IMR-90 (cell line): ENCODE measurements at regions not wholly inside any gene's neighbourhood (a gene's known extent, or its start where the extent isn't known, plus 50 kb on each side); places are given as distances from the start of the nearest gene placed in this dataset.

Experiments
- ATAC-seq: fragments of 200-7000 bp; cut with Tn5 transposase; 2 replicates; pipeline ENCODE4 v1.9.1; 2020; ENCODE audit warnings: low read depth, mild to moderate bottlenecking, moderate library complexity
- BruUV-seq: library from RNA; stranded (reverse); fragments of 400-500 nt; replicated peaks from 2 replicates; lab custom pipeline; 2021; lab: Mats Ljungman, UMichigan
- CTCF ChIA-PET: fragments of 300-600 bp; formaldehyde crosslinking; extraction: SDS; loops from one replicate; lab custom pipeline; 2021; ENCODE audit warnings: antibody characterized with exemption; lab: Yijun Ruan, JAX
- POLR2A ChIA-PET: fragments of 300-600 bp; sonication (Branson Sonifier 250); formaldehyde crosslinking; loops from one replicate; lab custom pipeline; 2022; ENCODE audit warnings: antibody characterized with exemption; ENCODE audit not compliant: unreplicated experiment; lab: Charles Lee
- DNase-seq: peaks from one replicate; pipeline ENCODE4 v3.0.0; 2013
- H2AFZ ChIP-seq: replicated peaks from 2 replicates; pipeline ENCODE3; 2013; ENCODE audit warnings: low read length, mild to moderate bottlenecking; ENCODE audit not compliant: poor library complexity
- H2AK5ac ChIP-seq: 2 replicates; pipeline ENCODE4 v1.6.1; 2013; ENCODE audit warnings: low read depth, low read length, inconsistent platforms
- H2AK9ac ChIP-seq: replicated peaks from 2 replicates; pipeline ENCODE3; 2013; ENCODE audit warnings: mild to moderate bottlenecking, low read depth, low read length, moderate library complexity; ENCODE audit not compliant: poor library complexity
- H2BK120ac ChIP-seq: 2 replicates; pipeline ENCODE4 v1.6.1; 2013; ENCODE audit warnings: low read depth, low read length, inconsistent platforms
- H2BK15ac ChIP-seq: 3 replicates; pipeline ENCODE4 v1.6.1; 2013; ENCODE audit warnings: low read depth, low read length, inconsistent platforms
- H2BK20ac ChIP-seq: 2 replicates; pipeline ENCODE4 v1.6.1; 2013; ENCODE audit warnings: low read depth, mild to moderate bottlenecking, inconsistent platforms, low read length, moderate library complexity
- H2BK5ac ChIP-seq: 2 replicates; pipeline ENCODE4 v1.6.1; 2013; ENCODE audit warnings: mild to moderate bottlenecking, low read depth, low read length, inconsistent platforms; ENCODE audit not compliant: poor library complexity, severe bottlenecking
- H3K14ac ChIP-seq: replicated peaks from 2 replicates; pipeline ENCODE4 v1.6.1; 2013; ENCODE audit warnings: low read depth, low read length, inconsistent platforms
- H3K18ac ChIP-seq: 2 replicates; pipeline ENCODE4 v1.6.1; 2013; ENCODE audit warnings: low read depth, low read length, control low read depth
- H3K23ac ChIP-seq: 2 replicates; pipeline ENCODE4 v1.6.1; 2013; ENCODE audit warnings: low read depth, low read length, inconsistent platforms
- H3K27ac ChIP-seq: 2 replicates; pipeline ENCODE4 v1.5.1; 2013; ENCODE audit warnings: mild to moderate bottlenecking, control low read depth, low read length; ENCODE audit not compliant: insufficient read depth
- H3K27me3 ChIP-seq: 2 replicates; pipeline ENCODE4 v1.6.1; 2013; ENCODE audit warnings: low read length; ENCODE audit not compliant: control insufficient read depth, insufficient read depth
- H3K36me3 ChIP-seq: 2 replicates; pipeline ENCODE4 v1.6.1; 2013; ENCODE audit warnings: low read length, mixed read lengths; ENCODE audit not compliant: control insufficient read depth, insufficient read depth
- H3K4ac ChIP-seq: 2 replicates; pipeline ENCODE4 v1.6.1; 2013; ENCODE audit warnings: low read depth, low read length, inconsistent platforms
- H3K4me1 ChIP-seq: 2 replicates; pipeline ENCODE4 v1.6.1; 2013; ENCODE audit warnings: low read length, mixed read lengths; ENCODE audit not compliant: control insufficient read depth, insufficient read depth
- H3K4me2 ChIP-seq: 2 replicates; pipeline ENCODE4 v1.6.1; 2013; ENCODE audit warnings: low read depth, mild to moderate bottlenecking, control low read depth, low read length, moderate library complexity
- H3K4me3 ChIP-seq: 2 replicates; pipeline ENCODE4 v1.5.1; 2013; ENCODE audit warnings: low read depth, mild to moderate bottlenecking, control low read depth, low read length, moderate library complexity; ENCODE audit not compliant: insufficient read depth
- H3K56ac ChIP-seq: 2 replicates; pipeline ENCODE4 v1.6.1; 2013; ENCODE audit warnings: low read length, inconsistent platforms; ENCODE audit not compliant: insufficient read depth; ENCODE audit errors: extremely low read depth
- H3K79me1 ChIP-seq, 2 experiments: 2 replicates each; pipeline ENCODE4 v1.6.1; 2013; ENCODE audit warnings: low read length in 2 of 2, inconsistent platforms in 1 of 2, low read depth in 1 of 2
- H3K9ac ChIP-seq: 2 replicates; pipeline ENCODE4 v1.6.1; 2013; ENCODE audit warnings: low read depth, low read length, control low read depth
- H3K9me1 ChIP-seq: 2 replicates; pipeline ENCODE4 v1.6.1; 2013; ENCODE audit warnings: low read length, inconsistent platforms; ENCODE audit not compliant: insufficient read depth
- H3K9me3 ChIP-seq: 2 replicates; pipeline ENCODE4 v1.6.1; 2013; ENCODE audit warnings: low read length; ENCODE audit not compliant: control insufficient read depth, insufficient read depth
- H4K20me1 ChIP-seq: 2 replicates; pipeline ENCODE4 v1.6.1; 2013; ENCODE audit warnings: low read length, inconsistent platforms; ENCODE audit not compliant: insufficient read depth
- H4K5ac ChIP-seq: 2 replicates; pipeline ENCODE4 v1.6.1; 2013; ENCODE audit warnings: mild to moderate bottlenecking, low read depth, low read length, control low read depth
- H4K8ac ChIP-seq, 2 experiments: 2 replicates each; pipeline ENCODE4 v1.6.1; 2013; ENCODE audit warnings: low read depth in 2 of 2, low read length in 2 of 2, control low read depth in 1 of 2, inconsistent platforms in 1 of 2
- H4K91ac ChIP-seq: 2 replicates; pipeline ENCODE4 v1.6.1; 2013; ENCODE audit warnings: low read depth, low read length, inconsistent platforms; ENCODE audit not compliant: insufficient read depth
- CEBPB ChIP-seq: IDR thresholded peaks from 2 replicates; pipeline ENCODE4 v1.6.1; 2012; ENCODE audit warnings: low read depth, low read length, improper control_type of control experiment
- POLR2A ChIP-seq: IDR thresholded peaks from 2 replicates; pipeline ENCODE4 v1.6.1; 2012; ENCODE audit warnings: mild to moderate bottlenecking, low read depth, low read length
- WGBS, 2 experiments: methylation state at CpG; one replicate each; pipeline versions ENCODE4 v1.1.5 to v1.1.7; 2013; ENCODE audit warnings: missing lambda C conversion rate in 2 of 2; ENCODE audit not compliant: insufficient read length in 1 of 2; ENCODE audit errors: extremely low coverage in 2 of 2; 5-methylcytosine and 5-hydroxymethylcytosine counted together
- dilution Hi-C: fragments of 300-500 bp; cut with HindIII; formaldehyde crosslinking; loops from one replicate; pipeline ENCODE4 v1.14.3; 2018; ENCODE audit warnings: low sequenced_read_pairs; ENCODE audit not compliant: unreplicated experiment
- in situ Hi-C: fragments of 300-500 bp; cut with MboI; formaldehyde crosslinking; loops from 3 replicates; pipeline ENCODE4 v1.14.3; 2019; ENCODE audit warnings: low sequenced_read_pairs, inconsistent platforms, mixed read lengths
- intact Hi-C: fragments of 100-400 bp; cut with micrococcal nuclease; formaldehyde crosslinking; loops from 2 replicates; pipeline ENCODE4 v1.10.0; 2022

- H2AK5ac ChIP-seq = peak overlapping the region; percentile 49; the same call in 1 of the 2 replicates
- TF ChIP-seq POLR2A (no peak), CEBPB (peak; percentile 95)
- peak overlapping the region; percentile 79; the same call in 1 of the 3 replicates for H2BK15ac ChIP-seq
- H2AK9ac ChIP-seq = no peak overlapping the region
- peaks cover 2% of the 10 kb centered on the region for H3K9me1 ChIP-seq
- H3K14ac ChIP-seq = no peak overlapping the region; the same call in 1 of the 2 replicates
- intact Hi-C loops = loop anchor here (5.0 kb wide), 1 partner anchor 158 kb away; no protein-coding TSS in a partner anchor
- ATAC-seq (no peak), DNase-seq (no peak)
- peak overlapping the region; percentile 15; the same call in 1 of the 2 replicates for H4K91ac ChIP-seq
- dilution Hi-C loops = no loop called here
- H2BK120ac ChIP-seq = peak overlapping the region; percentile 44
- no peak overlapping the region; the same call in 1 of the 2 replicates for H3K23ac ChIP-seq
- H4K8ac ChIP-seq = no peak overlapping the region
- no peaks in the 10 kb centered on the region for H4K20me1 ChIP-seq
- H2AFZ ChIP-seq = no peak overlapping the region
- peak overlapping the region; percentile 20; the same call in 1 of the 2 replicates for H2BK20ac ChIP-seq
- ChIA-PET CTCF (interaction anchor here (0.6 kb wide), 2 partner anchors 22 to 93 kb away, joined by 5 to 6 read pairs; no protein-coding TSS in a partner anchor), POLR2A (no interaction called here)
- H3K4me3 ChIP-seq = no peak overlapping the region
- H3K4me2 ChIP-seq = no peak overlapping the region
- no peak overlapping the region for H3K27ac ChIP-seq
- H3K27me3 ChIP-seq = no peaks in the 10 kb centered on the region
- WGBS, 2 experiments = 92% methylated on average over 4 of the region's 10 CpGs; no CpG with 5 or more reads in 1 of the 2 experiments
- H3K18ac ChIP-seq = peak overlapping the region; percentile 11; the same call in 1 of the 2 replicates
- H3K56ac ChIP-seq = no peak overlapping the region
- no TSS peak for BruUV-seq
- H2BK5ac ChIP-seq = no peak overlapping the region
- in situ Hi-C loops = no loop called here
- no peaks in the 10 kb centered on the region for H3K9me3 ChIP-seq
- H4K5ac ChIP-seq = peak overlapping the region; percentile 4; the same call in 1 of the 2 replicates
- H3K4me1 ChIP-seq = peaks cover 13% of the 10 kb centered on the region
- H3K4ac ChIP-seq = peak overlapping the region; percentile 38; the same call in 1 of the 2 replicates
- no peaks in the 10 kb centered on the region for H3K79me1 ChIP-seq
- no peaks in the 10 kb centered on the region for H3K36me3 ChIP-seq
- no peak overlapping the region for H3K9ac ChIP-seq
These were observed 184.1 kb upstream of the FN1 start for GRCh38 chr2:215619989-215620388.
